K562 (cell line): ENCODE measurements at regions not wholly inside any gene's neighbourhood (a gene's known extent, or its start where the extent isn't known, plus 50 kb on each side); places are given as distances from the start of the nearest gene placed in this dataset.

Experiments used
- ATAC-seq: fragments of 200-7000 bp; cut with Tn5 transposase; 3 replicates; pipeline ENCODE4 v1.9.1; 2020; ENCODE audit warnings: moderate library complexity
- BruUV-seq: library from RNA; stranded (reverse); fragments of 400-500 nt; replicated peaks from 2 replicates; lab custom pipeline; 2021; lab: Mats Ljungman, UMichigan
- CTCF ChIA-PET: fragments of 300-600 bp; formaldehyde crosslinking; extraction: SDS; loops from one replicate; lab custom pipeline; 2021; ENCODE audit warnings: low intra/inter-chr PET ratio; lab: Yijun Ruan, JAX
- POLR2A ChIA-PET: fragments of 300-600, 350-650 bp; sonication (Branson Sonifier 250); formaldehyde crosslinking; extraction: SDS; loops from one replicate; lab custom pipeline; 2021; ENCODE audit warnings: antibody characterized with exemption, inconsistent platforms; lab: Yijun Ruan, JAX
- DNase-seq, 4 experiments: peaks; one replicate each; pipeline versions ENCODE4 v3.0.0 to v3.0.0-alpha.2; 2011 to 2018; ENCODE audit warnings: low spot score in 3 of 4, mixed read lengths in 3 of 4; ENCODE audit errors: extremely low read depth in 1 of 4
- FAIRE-seq: peaks from 2 replicates; lab custom pipeline; 2011; peaks lifted over from hg19 to GRCh38; lab: Jason Lieb, UNC
- H2AFZ ChIP-seq: 2 replicates; pipeline ENCODE4 v1.6.0; 2011; ENCODE audit warnings: low read depth, low read length, control low read depth, inconsistent platforms
- H3K27ac ChIP-seq: fragments of 200-600 bp; 3 replicates; pipeline ENCODE4 v1.8.0; 2011; ENCODE audit warnings: low read depth, mild to moderate bottlenecking, control low read depth, inconsistent platforms, low read length, moderate library complexity, mixed read lengths; ENCODE audit errors: extremely low read depth
- H3K27me3 ChIP-seq, 2 experiments: fragments of 300-600 bp in 1 of 2; 2 replicates in 1 of 2; 3 replicates in 1 of 2; pipeline versions ENCODE4 v1.6.0 to v1.8.0; 2011; ENCODE audit warnings: inconsistent platforms in 2 of 2, low read length in 2 of 2, mild to moderate bottlenecking in 1 of 2, mixed read lengths in 1 of 2, moderate library complexity in 1 of 2; ENCODE audit not compliant: control insufficient read depth in 2 of 2, insufficient read depth in 2 of 2
- H3K36me3 ChIP-seq: fragments of 300-600 bp; 3 replicates; pipeline ENCODE4 v1.8.0; 2011; ENCODE audit warnings: mild to moderate bottlenecking, low read length, inconsistent platforms; ENCODE audit not compliant: control insufficient read depth, insufficient read depth
- H3K4me1 ChIP-seq, 2 experiments: fragments of 200-600 bp in 1 of 2; replicated peaks in 1 of 2; 2 replicates in 1 of 2; 3 replicates in 1 of 2; pipeline versions ENCODE4 v1.5.1 to v1.8.0; 2011; ENCODE audit warnings: inconsistent platforms in 2 of 2, low read length in 2 of 2, mild to moderate bottlenecking in 1 of 2, mixed read lengths in 1 of 2, moderate library complexity in 1 of 2; ENCODE audit not compliant: control insufficient read depth in 2 of 2, insufficient read depth in 2 of 2
- H3K4me2 ChIP-seq: 2 replicates; pipeline ENCODE4 v1.6.1; 2011; ENCODE audit warnings: low read length, control low read depth, inconsistent platforms, mixed read lengths; ENCODE audit not compliant: insufficient read depth
- H3K4me3 ChIP-seq: fragments of 200-600 bp; sonication (generic), shearing (Covaris generic); 2 replicates; pipeline ENCODE4 v1.5.1; 2016; ENCODE audit warnings: control low read depth, inconsistent platforms
- H3K79me2 ChIP-seq: fragments of 200-600 bp; 3 replicates; pipeline ENCODE4 v1.8.0; 2011; ENCODE audit warnings: low read length, inconsistent platforms; ENCODE audit not compliant: control insufficient read depth, insufficient read depth
- H3K9ac ChIP-seq, 2 experiments: 2 replicates each; pipeline versions ENCODE4 v1.6.0 to v1.6.1; 2011; ENCODE audit warnings: low read depth in 2 of 2, low read length in 2 of 2, control low read depth in 1 of 2, inconsistent platforms in 1 of 2, mild to moderate bottlenecking in 1 of 2, mixed read lengths in 1 of 2; ENCODE audit not compliant: insufficient read depth in 1 of 2
- H3K9me1 ChIP-seq: one replicate; pipeline ENCODE4 v1.6.0; 2011; ENCODE audit warnings: inconsistent platforms, mild to moderate bottlenecking, low read length, moderate library complexity; ENCODE audit not compliant: control insufficient read depth, insufficient read depth
- H3K9me3 ChIP-seq: replicated peaks from 2 replicates; pipeline ENCODE4 v1.5.1; 2011; ENCODE audit warnings: low read depth, low read length, inconsistent platforms; ENCODE audit not compliant: control insufficient read depth, insufficient read depth
- H4K20me1 ChIP-seq: replicated peaks from 2 replicates; pipeline ENCODE4 v1.6.1; 2011; ENCODE audit warnings: low read length, inconsistent platforms, mixed read lengths; ENCODE audit not compliant: control insufficient read depth, insufficient read depth
- PURB ChIP-seq: sonication (generic); formaldehyde crosslinking; IDR thresholded peaks from 2 replicates; pipeline ENCODE4 v1.9.0; 2021; ENCODE audit warnings: low read depth, mild to moderate bottlenecking, missing genetic modification reagents
- SMC3 ChIP-seq: conservative IDR thresholded peaks from 2 replicates; pipeline ENCODE4 v1.6.1; 2011; ENCODE audit warnings: low read depth, low read length, improper control_type of control experiment; ENCODE audit not compliant: insufficient read depth
- ZNF583 ChIP-seq: fragments of 250-450 bp; sonication (Bioruptor Pico); IDR thresholded peaks from 2 replicates; pipeline ENCODE4 v1.4.0; 2020
- ZNF586 ChIP-seq: fragments of 450-650 bp; formaldehyde crosslinking; conservative IDR thresholded peaks from 2 replicates; pipeline ENCODE4 v1.4.0; 2020; ENCODE audit warnings: mild to moderate bottlenecking, moderate library complexity
- WGBS: fragments of 100-300 bp; shearing (Covaris generic); methylation state at CpG from one replicate; pipeline ENCODE4 v1.1.6; 2016; ENCODE audit warnings: low coverage, mixed read lengths; ENCODE audit not compliant: insufficient coverage; ENCODE audit errors: missing lambda C conversion rate; 5-methylcytosine and 5-hydroxymethylcytosine counted together
- in situ Hi-C: fragments of 300-500 bp; cut with MboI; formaldehyde crosslinking; loops from 4 replicates; pipeline ENCODE4 v1.15.0; 2018; ENCODE audit warnings: inconsistent platforms, mixed read lengths
- intact Hi-C: fragments of 100-400 bp; cut with micrococcal nuclease; formaldehyde crosslinking; loops from 2 replicates; pipeline ENCODE4 v1.14.2; 2022
- TF ChIP-seq, protein P1 (sequence below), 2 experiments: fragments of 150-350 bp in 1 of 2; IDR thresholded peaks; 2 replicates each; pipeline ENCODE4 v1.6.1; 2012 to 2016; ENCODE audit warnings: low read depth in 2 of 2, low read length in 2 of 2, mild to moderate bottlenecking in 1 of 2, moderate library complexity in 1 of 2
- TF ChIP-seq, protein P2 (sequence below): fragments of 200-600 bp; sonication (generic); IDR thresholded peaks from one replicate; pipeline ENCODE4 v1.6.1; 2012; ENCODE audit warnings: mild to moderate bottlenecking, low read depth, low read length, inconsistent platforms

DNA sequence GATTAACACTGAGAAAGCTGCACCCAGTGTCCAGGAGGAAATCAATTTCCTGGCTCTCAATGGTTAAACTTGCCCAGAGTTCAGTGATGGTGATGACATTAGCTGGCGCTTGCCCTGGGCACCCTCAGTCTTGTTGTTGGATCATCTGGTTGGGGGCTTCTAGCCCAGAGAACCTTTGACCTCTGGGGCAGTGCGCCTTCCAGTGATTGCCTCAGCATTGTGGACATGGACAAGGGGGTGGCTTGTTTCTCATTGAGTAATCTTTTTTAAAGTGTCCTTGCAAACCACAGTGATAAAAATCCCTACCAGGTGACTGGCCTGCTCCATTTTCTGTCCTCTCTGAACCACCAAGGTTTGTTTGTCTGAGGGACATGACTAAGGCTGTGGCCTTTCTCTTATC is 95.6 kb upstream of the USP9Y start:
- Histone ChIP-seq H3K9me3 (no peaks in the 10 kb centered on the region), H3K9me1 (no peaks in the 10 kb centered on the region), H3K79me2 (no peaks in the 10 kb centered on the region), H3K27me3 (no peaks in the 10 kb centered on the region), H3K4me2 (no peak overlapping the region), H3K27ac (no peak overlapping the region), H2AFZ (no peak overlapping the region), H3K4me1 (no peaks in the 10 kb centered on the region), H3K4me3 (no peak overlapping the region), H4K20me1 (no peaks in the 10 kb centered on the region), H3K9ac (no peak overlapping the region), H3K36me3 (no peaks in the 10 kb centered on the region)
- no peak for DNase-seq
- ChIA-PET CTCF (no interaction called here), POLR2A (no interaction called here)
- no peak for FAIRE-seq
- BruUV-seq, result no TSS peak
- intact Hi-C loops, result no loop called here
- WGBS, result no CpG with 5 or more reads among the region's 2 CpGs
- in situ Hi-C loops, result no loop called here
- no peak for ATAC-seq
- TF ChIP-seq PURB (CRISPR knock-in tag) (no peak), SMC3 (no peak), ZNF586 (CRISPR knock-in tag) (no peak), ZNF583 (no peak)
- TF ChIP-seq, protein P1, sequence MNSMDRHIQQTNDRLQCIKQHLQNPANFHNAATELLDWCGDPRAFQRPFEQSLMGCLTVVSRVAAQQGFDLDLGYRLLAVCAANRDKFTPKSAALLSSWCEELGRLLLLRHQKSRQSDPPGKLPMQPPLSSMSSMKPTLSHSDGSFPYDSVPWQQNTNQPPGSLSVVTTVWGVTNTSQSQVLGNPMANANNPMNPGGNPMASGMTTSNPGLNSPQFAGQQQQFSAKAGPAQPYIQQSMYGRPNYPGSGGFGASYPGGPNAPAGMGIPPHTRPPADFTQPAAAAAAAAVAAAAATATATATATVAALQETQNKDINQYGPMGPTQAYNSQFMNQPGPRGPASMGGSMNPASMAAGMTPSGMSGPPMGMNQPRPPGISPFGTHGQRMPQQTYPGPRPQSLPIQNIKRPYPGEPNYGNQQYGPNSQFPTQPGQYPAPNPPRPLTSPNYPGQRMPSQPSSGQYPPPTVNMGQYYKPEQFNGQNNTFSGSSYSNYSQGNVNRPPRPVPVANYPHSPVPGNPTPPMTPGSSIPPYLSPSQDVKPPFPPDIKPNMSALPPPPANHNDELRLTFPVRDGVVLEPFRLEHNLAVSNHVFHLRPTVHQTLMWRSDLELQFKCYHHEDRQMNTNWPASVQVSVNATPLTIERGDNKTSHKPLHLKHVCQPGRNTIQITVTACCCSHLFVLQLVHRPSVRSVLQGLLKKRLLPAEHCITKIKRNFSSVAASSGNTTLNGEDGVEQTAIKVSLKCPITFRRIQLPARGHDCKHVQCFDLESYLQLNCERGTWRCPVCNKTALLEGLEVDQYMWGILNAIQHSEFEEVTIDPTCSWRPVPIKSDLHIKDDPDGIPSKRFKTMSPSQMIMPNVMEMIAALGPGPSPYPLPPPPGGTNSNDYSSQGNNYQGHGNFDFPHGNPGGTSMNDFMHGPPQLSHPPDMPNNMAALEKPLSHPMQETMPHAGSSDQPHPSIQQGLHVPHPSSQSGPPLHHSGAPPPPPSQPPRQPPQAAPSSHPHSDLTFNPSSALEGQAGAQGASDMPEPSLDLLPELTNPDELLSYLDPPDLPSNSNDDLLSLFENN (IDR thresholded peaks at IDR 0.05; ENCODE audit: low read depth in 2 of 2, low read length in 2 of 2), result no peak
- TF ChIP-seq, protein P2, sequence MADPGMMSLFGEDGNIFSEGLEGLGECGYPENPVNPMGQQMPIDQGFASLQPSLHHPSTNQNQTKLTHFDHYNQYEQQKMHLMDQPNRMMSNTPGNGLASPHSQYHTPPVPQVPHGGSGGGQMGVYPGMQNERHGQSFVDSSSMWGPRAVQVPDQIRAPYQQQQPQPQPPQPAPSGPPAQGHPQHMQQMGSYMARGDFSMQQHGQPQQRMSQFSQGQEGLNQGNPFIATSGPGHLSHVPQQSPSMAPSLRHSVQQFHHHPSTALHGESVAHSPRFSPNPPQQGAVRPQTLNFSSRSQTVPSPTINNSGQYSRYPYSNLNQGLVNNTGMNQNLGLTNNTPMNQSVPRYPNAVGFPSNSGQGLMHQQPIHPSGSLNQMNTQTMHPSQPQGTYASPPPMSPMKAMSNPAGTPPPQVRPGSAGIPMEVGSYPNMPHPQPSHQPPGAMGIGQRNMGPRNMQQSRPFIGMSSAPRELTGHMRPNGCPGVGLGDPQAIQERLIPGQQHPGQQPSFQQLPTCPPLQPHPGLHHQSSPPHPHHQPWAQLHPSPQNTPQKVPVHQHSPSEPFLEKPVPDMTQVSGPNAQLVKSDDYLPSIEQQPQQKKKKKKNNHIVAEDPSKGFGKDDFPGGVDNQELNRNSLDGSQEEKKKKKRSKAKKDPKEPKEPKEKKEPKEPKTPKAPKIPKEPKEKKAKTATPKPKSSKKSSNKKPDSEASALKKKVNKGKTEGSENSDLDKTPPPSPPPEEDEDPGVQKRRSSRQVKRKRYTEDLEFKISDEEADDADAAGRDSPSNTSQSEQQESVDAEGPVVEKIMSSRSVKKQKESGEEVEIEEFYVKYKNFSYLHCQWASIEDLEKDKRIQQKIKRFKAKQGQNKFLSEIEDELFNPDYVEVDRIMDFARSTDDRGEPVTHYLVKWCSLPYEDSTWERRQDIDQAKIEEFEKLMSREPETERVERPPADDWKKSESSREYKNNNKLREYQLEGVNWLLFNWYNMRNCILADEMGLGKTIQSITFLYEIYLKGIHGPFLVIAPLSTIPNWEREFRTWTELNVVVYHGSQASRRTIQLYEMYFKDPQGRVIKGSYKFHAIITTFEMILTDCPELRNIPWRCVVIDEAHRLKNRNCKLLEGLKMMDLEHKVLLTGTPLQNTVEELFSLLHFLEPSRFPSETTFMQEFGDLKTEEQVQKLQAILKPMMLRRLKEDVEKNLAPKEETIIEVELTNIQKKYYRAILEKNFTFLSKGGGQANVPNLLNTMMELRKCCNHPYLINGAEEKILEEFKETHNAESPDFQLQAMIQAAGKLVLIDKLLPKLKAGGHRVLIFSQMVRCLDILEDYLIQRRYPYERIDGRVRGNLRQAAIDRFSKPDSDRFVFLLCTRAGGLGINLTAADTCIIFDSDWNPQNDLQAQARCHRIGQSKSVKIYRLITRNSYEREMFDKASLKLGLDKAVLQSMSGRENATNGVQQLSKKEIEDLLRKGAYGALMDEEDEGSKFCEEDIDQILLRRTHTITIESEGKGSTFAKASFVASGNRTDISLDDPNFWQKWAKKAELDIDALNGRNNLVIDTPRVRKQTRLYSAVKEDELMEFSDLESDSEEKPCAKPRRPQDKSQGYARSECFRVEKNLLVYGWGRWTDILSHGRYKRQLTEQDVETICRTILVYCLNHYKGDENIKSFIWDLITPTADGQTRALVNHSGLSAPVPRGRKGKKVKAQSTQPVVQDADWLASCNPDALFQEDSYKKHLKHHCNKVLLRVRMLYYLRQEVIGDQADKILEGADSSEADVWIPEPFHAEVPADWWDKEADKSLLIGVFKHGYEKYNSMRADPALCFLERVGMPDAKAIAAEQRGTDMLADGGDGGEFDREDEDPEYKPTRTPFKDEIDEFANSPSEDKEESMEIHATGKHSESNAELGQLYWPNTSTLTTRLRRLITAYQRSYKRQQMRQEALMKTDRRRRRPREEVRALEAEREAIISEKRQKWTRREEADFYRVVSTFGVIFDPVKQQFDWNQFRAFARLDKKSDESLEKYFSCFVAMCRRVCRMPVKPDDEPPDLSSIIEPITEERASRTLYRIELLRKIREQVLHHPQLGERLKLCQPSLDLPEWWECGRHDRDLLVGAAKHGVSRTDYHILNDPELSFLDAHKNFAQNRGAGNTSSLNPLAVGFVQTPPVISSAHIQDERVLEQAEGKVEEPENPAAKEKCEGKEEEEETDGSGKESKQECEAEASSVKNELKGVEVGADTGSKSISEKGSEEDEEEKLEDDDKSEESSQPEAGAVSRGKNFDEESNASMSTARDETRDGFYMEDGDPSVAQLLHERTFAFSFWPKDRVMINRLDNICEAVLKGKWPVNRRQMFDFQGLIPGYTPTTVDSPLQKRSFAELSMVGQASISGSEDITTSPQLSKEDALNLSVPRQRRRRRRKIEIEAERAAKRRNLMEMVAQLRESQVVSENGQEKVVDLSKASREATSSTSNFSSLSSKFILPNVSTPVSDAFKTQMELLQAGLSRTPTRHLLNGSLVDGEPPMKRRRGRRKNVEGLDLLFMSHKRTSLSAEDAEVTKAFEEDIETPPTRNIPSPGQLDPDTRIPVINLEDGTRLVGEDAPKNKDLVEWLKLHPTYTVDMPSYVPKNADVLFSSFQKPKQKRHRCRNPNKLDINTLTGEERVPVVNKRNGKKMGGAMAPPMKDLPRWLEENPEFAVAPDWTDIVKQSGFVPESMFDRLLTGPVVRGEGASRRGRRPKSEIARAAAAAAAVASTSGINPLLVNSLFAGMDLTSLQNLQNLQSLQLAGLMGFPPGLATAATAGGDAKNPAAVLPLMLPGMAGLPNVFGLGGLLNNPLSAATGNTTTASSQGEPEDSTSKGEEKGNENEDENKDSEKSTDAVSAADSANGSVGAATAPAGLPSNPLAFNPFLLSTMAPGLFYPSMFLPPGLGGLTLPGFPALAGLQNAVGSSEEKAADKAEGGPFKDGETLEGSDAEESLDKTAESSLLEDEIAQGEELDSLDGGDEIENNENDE, result no peak
